ENCODE measurements at regions not wholly inside any gene's neighbourhood (a gene's known extent, or its start where the extent isn't known, plus 50 kb on each side); places are given as distances from the start of the nearest gene placed in this dataset.

DNA sequence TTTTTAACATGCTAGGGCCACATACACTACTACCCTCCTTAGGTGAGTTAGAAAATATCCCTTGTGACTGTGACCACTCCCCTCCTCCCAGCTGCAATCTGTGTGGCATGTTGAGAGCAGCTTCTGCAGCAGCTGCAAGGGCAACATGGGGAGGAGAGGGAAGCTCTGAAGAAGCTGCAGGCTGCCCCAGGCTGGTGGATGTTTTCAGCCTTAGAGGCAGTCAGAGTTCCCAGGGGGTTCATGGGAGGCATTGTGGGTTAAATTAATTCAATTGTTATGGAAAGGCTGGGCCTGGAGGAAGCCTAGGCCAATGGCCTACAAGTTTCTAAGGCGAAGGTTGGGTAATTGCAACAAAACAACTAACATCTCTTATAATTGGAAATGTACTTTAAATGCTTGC is 860.8 kb downstream of the NLGN4Y start:
- TF ChIP-seq SIN3A (IDR thresholded peaks at IDR 0.05; ENCODE audit: borderline replicate concordance, insufficient read depth, low read length) (no peak), POLR2AphosphoS5 (IDR thresholded peaks at IDR 0.05; ENCODE audit: low read depth, low read length) (no peak), FOXP2 (optimal IDR thresholded peaks at IDR 0.05; ENCODE audit: borderline replicate concordance, extremely low read depth, extremely low read length, insufficient read depth) (no peak), TAF1 (IDR thresholded peaks at IDR 0.05; ENCODE audit: borderline replicate concordance, insufficient read depth, low read length) (no peak)
- TF ChIP-seq, protein P1, sequence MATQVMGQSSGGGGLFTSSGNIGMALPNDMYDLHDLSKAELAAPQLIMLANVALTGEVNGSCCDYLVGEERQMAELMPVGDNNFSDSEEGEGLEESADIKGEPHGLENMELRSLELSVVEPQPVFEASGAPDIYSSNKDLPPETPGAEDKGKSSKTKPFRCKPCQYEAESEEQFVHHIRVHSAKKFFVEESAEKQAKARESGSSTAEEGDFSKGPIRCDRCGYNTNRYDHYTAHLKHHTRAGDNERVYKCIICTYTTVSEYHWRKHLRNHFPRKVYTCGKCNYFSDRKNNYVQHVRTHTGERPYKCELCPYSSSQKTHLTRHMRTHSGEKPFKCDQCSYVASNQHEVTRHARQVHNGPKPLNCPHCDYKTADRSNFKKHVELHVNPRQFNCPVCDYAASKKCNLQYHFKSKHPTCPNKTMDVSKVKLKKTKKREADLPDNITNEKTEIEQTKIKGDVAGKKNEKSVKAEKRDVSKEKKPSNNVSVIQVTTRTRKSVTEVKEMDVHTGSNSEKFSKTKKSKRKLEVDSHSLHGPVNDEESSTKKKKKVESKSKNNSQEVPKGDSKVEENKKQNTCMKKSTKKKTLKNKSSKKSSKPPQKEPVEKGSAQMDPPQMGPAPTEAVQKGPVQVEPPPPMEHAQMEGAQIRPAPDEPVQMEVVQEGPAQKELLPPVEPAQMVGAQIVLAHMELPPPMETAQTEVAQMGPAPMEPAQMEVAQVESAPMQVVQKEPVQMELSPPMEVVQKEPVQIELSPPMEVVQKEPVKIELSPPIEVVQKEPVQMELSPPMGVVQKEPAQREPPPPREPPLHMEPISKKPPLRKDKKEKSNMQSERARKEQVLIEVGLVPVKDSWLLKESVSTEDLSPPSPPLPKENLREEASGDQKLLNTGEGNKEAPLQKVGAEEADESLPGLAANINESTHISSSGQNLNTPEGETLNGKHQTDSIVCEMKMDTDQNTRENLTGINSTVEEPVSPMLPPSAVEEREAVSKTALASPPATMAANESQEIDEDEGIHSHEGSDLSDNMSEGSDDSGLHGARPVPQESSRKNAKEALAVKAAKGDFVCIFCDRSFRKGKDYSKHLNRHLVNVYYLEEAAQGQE (IDR thresholded peaks at IDR 0.05; ENCODE audit: insufficient read depth in 1 of 2, low read depth in 2 of 2, low read length in 2 of 2) = no peak

DNA sequence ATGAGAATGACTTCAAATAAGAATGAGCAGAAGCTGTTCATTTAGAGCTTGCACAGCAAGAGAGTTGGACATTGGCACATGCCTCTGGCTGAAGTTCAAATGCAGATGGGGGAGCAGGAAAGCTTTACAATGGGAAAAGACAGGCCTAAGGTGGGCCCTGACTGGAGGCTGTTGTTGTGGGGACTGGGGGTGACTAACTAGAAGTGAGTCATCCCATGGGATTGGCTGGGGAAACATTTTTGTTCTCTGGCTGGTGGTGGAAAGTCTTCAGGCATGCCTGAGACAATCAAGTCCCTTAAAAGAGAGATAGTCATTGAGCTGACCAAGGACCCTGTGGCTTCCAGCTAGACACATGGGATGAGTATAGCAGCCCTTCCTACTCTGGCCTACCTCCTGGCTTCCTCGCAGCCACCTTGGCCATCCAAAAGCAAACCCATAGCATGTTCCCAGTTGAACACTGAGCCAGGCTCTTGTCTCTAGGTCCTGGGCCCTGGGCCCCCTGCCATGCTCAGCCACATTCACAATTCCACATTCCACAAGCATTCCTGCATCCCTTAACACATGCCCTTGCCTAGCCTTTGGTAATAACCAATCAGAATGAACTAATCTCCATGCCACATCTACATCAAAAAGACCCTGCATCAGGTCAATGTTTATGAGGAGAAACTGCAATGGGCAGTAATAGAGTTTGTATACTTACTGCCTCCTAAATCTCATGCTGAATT is 873.4 kb downstream of the NLGN4Y start:
- TF ChIP-seq, protein P1 (IDR thresholded peaks at IDR 0.05; ENCODE audit: insufficient read depth in 1 of 2, low read depth in 2 of 2, low read length in 2 of 2) = no peak
- no peak for TF ChIP-seq FOXP2 (optimal IDR thresholded peaks at IDR 0.05; ENCODE audit: borderline replicate concordance, extremely low read depth, extremely low read length, insufficient read depth)
- no peak for TF ChIP-seq SIN3A (IDR thresholded peaks at IDR 0.05; ENCODE audit: borderline replicate concordance, insufficient read depth, low read length)
- TF ChIP-seq TAF1 (IDR thresholded peaks at IDR 0.05; ENCODE audit: borderline replicate concordance, insufficient read depth, low read length) = no peak
- no peak for TF ChIP-seq POLR2AphosphoS5 (IDR thresholded peaks at IDR 0.05; ENCODE audit: low read depth, low read length)

DNA sequence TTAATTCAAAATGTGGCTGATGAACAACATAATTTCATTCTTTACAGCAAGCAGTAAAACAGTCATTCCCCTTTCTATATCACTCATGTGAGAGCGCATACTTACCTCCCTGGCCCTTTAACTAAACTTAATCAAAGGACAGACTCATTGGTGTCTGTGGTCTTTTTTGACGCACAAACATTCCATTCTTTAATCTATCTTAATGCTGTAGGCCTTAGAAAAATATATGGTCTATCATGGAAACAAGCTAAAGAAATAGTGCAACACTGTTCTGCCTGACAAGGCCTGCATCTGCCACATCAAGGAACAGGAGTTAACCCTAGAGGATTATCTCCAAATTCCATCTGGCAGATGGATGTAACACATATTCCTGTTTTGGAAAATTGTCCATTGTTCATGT is 878.1 kb downstream of the NLGN4Y start:
- TF ChIP-seq FOXP2 (optimal IDR thresholded peaks at IDR 0.05; ENCODE audit: borderline replicate concordance, extremely low read depth, extremely low read length, insufficient read depth) (no peak), SIN3A (IDR thresholded peaks at IDR 0.05; ENCODE audit: borderline replicate concordance, insufficient read depth, low read length) (no peak), POLR2AphosphoS5 (IDR thresholded peaks at IDR 0.05; ENCODE audit: low read depth, low read length) (no peak), TAF1 (IDR thresholded peaks at IDR 0.05; ENCODE audit: borderline replicate concordance, insufficient read depth, low read length) (no peak)
- TF ChIP-seq, protein P1 (IDR thresholded peaks at IDR 0.05; ENCODE audit: insufficient read depth in 1 of 2, low read depth in 2 of 2, low read length in 2 of 2) = no peak

DNA sequence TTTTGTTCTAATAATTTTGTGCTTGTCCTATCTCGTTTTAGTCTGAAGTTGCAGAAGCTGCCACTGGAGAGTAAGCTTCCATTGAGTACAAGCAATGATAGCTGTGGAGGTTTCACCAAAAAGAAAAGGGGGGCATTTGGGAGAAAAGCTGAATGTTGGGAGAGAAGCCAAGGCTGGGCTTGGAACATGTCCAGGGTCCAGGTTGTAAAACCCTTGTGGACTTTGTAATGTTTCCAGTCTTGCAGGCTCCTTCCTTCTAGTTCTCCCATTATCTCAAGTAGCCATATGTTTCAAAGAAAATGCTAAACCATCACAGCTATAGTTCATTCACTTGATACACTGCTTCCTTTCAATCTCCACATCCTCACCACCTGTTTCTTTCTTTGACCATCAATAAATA is 880.2 kb downstream of the NLGN4Y start:
- TF ChIP-seq FOXP2 (optimal IDR thresholded peaks at IDR 0.05; ENCODE audit: borderline replicate concordance, extremely low read depth, extremely low read length, insufficient read depth) = no peak
- no peak for TF ChIP-seq SIN3A (IDR thresholded peaks at IDR 0.05; ENCODE audit: borderline replicate concordance, insufficient read depth, low read length)
- no peak for TF ChIP-seq POLR2AphosphoS5 (IDR thresholded peaks at IDR 0.05; ENCODE audit: low read depth, low read length)
- TF ChIP-seq, protein P1 (IDR thresholded peaks at IDR 0.05; ENCODE audit: insufficient read depth in 1 of 2, low read depth in 2 of 2, low read length in 2 of 2) = no peak
- no peak for TF ChIP-seq TAF1 (IDR thresholded peaks at IDR 0.05; ENCODE audit: borderline replicate concordance, insufficient read depth, low read length)

Measured in PFSK-1 (cell line).